Stimulated activated CD8-positive, alpha-beta memory T cell treated with anti-CD3 and anti-CD28 coated beads, Interleukin-15, amount 100 ng/mL, for 48 hours (primary cell): ENCODE measurements at regions not wholly inside any gene's neighbourhood (a gene's known extent, or its start where the extent isn't known, plus 50 kb on each side); places are given as distances from the start of the nearest gene placed in this dataset.
"Not testable (repeated sequence)": the region's sequence is repeated elsewhere in the genome, so short reads cannot be mapped to it uniquely, and the experiment has no call there.

ENCODE experiments used
- DNase-seq, 2 donors: peaks; one replicate each; pipeline ENCODE4 v3.0.0-alpha.2; 2020; ENCODE audit warnings: low read depth in 2 of 2

- no peak for DNase-seq
Observed at GRCh38 chr11:71383461-71383860, 64.7 kb downstream of the DHCR7 start.

DNA sequence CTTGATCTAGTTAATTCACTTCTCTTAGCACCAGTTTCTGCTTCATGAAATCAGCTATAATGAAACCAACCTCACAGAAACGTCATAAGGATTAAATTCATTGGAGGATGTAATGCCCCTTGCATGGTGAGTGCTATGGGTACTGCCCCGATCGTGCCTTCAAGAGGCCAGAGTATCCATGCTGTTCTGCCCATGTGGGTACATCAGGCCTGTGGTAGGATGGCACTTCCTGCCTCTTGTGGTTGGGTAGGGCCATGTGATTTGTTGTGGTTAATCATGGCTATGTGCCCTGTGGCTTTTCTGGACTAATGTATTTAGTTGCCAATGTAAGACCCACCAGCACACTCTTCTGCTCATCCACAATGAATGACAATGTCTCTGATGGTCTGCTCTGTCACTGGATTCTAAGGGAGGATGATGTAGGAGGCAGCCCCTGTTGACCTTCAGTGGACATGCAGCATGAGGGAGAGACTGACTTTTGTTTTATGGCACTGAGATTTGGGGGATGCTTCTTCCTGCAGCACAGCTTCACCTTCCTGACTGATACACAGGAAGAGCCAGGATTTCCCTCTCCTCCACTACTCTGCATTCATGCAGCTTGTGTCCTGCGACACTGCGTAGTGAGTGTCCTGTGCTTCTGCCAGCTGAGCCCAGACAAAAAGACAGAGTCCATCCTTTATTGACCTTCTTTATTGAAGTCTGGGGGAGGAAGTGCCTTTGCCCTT, 66.2 kb downstream of the DHCR7 start:
- no peak for DNase-seq

GRCh38 chr11:71379701-71380100, 68.5 kb downstream of the DHCR7 start:
- DNase-seq, result no peak

GRCh38 chr11:71373791-71374454, 74.3 kb downstream of the DHCR7 start:
- no peak for DNase-seq

DNA sequence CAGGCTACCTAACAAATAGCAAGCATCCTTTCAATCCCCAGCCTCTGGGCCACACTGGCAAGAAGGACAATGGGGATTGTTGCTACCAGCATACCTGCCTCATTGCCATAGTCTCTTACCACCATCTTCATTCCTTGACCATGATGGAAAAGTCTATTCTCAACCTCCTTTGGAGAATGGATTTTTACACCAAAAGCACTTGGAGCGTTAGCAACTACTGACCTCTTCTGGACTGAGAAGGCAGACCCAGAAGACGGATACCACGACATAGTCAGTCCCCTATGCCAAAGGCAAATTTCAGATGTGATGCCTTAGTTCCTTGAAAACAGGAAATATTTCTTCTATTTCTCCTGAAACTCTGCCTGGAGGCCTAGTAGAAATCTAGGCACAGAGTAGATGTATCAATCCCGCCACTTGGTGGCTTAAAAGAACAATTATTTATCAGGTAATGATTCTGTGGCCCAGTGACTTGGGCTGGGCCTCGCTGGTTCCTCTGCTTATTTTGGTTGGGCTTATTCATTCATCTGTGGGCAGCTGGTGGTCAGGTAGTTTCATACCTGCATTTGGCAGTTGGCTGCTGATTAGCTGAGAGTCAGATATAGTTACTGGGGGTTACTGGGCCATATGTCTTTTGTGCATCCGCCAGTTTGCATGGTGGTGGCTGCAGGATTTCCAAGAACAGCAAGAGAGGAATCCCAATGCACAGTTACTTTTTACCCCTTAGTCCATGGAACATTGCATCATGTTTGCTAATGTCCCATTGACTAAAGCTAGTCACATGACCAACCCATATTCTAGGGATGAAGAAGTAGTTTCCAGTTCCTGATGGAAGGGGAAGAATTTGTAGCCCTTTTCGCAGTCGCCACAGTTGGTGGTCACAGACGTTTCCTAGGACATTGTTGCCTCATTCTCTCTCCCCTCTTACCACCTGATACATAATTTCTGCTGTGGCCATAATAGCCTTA, 75.2 kb downstream of the DHCR7 start:
- no peak for DNase-seq

- no peak for DNase-seq
Observed at GRCh38 chr11:71371674-71372069, 76.5 kb downstream of the DHCR7 start.

- no peak for DNase-seq
Observed at GRCh38 chr11:71370895-71371673, 77.1 kb downstream of the DHCR7 start.

DNA sequence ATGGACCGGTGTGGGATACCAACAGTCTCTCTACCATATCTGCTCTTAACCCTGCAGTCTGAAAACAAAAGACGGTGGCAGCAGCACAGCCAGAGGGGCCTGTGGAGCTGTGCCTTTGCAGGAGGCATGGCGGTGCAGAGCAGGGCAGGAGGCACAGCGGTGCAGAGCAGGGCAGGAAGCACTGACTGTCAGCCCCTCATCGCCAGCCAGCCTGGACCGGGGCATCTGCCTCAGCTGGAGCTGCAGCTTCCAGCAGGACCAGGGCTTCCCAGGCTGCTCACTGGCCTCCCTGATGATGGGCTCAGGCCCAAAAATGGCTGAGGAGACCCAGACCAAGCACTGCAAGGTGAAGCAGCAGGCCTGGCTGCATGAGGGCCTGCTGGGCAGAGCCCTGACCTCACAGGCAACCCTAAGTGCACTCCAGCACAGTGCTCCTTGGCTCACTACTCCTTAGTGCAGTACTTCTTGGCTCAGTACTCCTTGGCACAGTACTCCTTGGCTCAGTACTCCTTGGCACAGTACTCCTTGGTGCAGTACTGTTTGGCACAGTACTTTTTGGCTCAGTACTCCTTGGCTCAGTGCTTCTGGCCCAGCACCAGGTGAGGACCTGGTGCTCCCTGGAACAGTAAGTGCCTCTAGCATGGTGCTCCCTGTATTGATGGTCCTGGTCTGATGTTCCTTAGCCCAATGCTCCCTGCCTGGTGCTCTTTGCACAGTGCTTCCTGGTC, 78.0 kb downstream of the DHCR7 start:
- DNase-seq, result no peak

DNA sequence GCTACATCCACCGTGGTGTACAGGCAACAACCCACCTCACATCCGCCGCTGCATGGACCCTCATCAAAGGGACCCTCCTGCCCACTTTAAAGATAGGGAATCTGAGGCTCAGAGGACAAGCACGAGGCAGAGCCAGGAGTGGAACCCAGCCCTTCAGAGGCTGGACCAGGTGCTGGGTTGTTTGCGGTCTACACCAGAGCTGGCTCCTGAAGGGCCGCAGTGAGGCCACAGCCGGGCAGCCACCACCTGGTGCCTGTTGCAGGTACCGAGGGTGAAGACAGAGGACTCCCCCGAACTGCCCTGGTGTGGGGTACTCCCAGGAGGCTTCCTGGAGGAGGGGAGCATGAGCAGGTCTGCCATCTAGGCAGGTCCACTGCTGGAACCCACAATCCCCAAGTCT, 78.8 kb downstream of the DHCR7 start:
- DNase-seq, result no peak

DNA sequence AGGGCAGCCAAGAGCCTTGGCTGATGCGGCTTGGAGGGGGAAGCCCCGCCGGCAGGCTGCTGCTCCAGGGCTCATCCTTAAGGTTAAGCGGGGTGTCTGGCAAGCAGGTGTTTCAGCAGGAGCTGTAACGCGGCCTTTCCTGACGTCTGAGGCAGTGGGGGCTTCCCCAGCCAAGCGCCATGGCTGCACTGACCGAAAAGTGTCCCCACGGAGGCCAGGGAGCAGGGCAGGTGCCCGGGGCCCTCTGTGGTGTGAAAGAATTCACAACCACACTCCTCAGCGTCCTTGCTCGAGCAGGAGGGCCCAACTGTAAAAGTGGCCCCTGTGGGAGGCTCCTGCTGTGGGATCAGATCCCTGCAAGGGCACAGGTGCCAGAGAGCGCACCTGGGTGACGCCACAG, 79.2 kb downstream of the DHCR7 start:
- no peak for DNase-seq

DNA sequence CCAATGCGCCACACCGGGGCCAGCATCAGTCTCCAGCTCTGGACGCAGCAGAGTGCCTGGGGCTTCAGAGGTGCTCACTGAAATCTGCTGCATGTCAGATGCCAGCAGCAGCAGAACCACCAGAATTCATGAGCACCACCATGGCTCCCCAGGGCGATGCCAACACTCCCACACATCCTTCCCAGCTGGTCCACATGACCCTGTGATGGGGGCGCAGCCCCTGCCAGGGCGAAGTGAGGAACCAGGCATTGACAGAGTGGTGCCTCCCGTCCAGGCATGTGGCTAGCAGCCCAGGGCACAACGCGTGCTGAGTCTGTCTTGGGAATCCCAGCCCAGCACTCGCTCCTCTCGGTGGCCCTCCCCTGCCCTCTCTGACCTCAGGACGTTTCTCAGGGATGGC, 80.4 kb downstream of the DHCR7 start:
- DNase-seq, result no peak

- not testable (repeated sequence) for DNase-seq
Observed at GRCh38 chr11:71367276-71367675, 80.9 kb downstream of the DHCR7 start.

- no peak for DNase-seq
Observed at GRCh38 chr11:71366076-71366475, 82.1 kb downstream of the DHCR7 start.

DNA sequence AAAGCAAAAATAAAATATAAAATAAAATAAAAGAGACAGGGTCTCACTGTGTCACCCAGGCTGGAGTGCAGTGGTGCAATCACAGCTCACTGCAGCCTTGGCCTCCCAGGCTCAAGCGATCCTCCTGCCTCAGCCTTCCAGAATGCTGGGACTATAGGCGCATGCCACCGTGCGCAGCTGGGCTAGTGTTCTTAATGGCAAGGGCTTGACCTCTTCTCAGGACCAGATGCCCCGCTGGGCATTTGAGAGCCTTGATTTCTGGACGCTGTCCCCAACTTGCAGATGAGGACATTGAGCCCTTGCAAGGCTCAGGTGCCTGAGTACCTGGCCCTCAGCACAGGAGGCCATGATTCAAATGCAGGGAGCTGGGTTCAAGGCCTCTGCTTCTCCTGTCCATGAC, 82.6 kb downstream of the DHCR7 start:
- DNase-seq, result no peak

DNA sequence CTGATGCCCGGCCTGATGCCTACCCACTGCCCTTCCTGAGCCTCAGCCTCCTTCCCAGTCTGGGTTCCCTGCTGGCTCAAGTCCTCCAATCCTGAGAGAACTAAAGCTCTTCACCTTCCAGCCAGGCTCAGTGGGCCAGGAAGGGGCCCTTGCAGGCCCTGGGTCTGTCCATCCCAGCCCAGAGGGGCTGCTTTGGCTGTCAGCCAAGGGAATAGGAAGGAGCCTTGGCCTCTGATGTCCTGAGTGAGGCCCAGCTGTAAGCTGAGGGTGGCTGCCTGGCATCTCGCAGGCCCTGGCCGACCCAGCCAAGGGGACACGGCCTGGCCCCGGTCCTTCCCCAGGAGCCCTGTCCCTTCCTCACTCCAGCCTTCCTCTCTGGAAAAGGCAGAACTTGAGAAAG, 83.4 kb downstream of the DHCR7 start:
- no peak for DNase-seq

GRCh38 chr11:71364176-71364671, 84.0 kb downstream of the DHCR7 start:
- no peak for DNase-seq

GRCh38 chr11:71363721-71364120, 84.5 kb downstream of the DHCR7 start:
- DNase-seq, result no peak

DNA sequence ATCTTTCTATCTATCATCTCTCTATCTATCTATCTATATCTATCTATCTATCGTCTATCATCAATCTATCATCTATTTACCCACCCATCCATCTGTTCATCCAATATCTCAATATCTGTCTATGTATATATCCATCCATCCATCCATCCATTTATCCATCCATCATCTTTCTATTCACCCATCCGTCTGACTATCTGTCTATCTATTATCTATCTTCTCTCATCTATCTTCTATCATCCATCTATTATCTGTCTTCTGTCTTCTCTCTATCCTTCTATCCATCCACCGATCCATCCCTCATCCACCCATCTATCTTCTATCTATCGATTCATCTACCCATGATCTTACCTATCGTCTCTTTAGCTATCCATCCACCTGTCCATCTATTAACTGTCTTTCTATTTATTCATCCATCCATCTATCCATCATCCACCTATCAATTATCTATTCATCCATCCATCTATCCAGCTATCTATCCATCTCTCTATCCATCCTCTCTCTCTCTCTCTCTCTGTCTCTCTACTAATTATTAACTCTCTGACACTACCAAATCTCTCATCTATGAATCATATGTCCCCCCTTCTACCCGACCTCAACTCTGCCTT, 89.1 kb downstream of the DHCR7 start:
- no peak for DNase-seq

DNA sequence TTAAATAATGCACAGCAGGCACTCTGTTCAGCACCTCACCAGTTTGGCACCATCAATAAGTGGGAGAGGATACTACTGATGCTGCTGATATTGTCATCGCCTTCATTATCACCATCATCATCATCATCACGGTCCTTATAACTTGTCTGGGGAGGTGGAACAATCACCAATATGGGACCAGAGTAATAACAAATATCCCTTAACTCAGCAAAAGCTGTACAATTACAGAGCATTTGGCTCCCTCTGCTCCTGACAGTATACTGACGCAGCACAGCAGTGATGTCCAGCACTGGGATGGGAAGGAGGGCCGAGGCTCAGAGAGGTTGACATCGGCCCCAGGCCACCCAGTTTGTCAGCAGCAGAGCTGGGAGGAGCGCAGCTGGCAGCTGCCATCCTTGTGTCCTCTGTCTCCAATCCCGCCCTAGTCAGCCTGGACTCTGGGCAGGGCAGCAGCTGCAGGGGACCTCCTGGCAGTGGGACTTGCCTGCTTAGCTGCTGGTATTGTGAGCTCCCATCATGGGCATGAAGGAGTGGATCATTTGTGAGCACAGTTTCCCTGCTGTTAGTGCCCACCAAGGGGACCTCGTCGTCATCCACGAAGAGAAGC, 90.0 kb downstream of the DHCR7 start:
- no peak for DNase-seq

GRCh38 chr11:71357414-71357813, 90.8 kb downstream of the DHCR7 start:
- no peak for DNase-seq
